HepG2 (cell line): ENCODE measurements at regions not wholly inside any gene's neighbourhood (a gene's known extent, or its start where the extent isn't known, plus 50 kb on each side); places are given as distances from the start of the nearest gene placed in this dataset.

Experiments
- BRF2 ChIP-seq: sonication (generic); formaldehyde crosslinking; IDR thresholded peaks from 2 replicates; pipeline ENCODE4 v1.8.1; 2022; ENCODE audit warnings: mild to moderate bottlenecking, missing genetic modification reagents
- RFX5 ChIP-seq: IDR thresholded peaks from 2 replicates; pipeline ENCODE4 v1.6.1; 2011; ENCODE audit warnings: low read depth, low read length, improper control_type of control experiment
- TF ChIP-seq, protein P1 (sequence below): sonication (generic); formaldehyde crosslinking; IDR thresholded peaks from 2 replicates; pipeline ENCODE4 v1.5.0; 2020; ENCODE audit warnings: mild to moderate bottlenecking, missing genetic modification reagents, moderate library complexity

DNA sequence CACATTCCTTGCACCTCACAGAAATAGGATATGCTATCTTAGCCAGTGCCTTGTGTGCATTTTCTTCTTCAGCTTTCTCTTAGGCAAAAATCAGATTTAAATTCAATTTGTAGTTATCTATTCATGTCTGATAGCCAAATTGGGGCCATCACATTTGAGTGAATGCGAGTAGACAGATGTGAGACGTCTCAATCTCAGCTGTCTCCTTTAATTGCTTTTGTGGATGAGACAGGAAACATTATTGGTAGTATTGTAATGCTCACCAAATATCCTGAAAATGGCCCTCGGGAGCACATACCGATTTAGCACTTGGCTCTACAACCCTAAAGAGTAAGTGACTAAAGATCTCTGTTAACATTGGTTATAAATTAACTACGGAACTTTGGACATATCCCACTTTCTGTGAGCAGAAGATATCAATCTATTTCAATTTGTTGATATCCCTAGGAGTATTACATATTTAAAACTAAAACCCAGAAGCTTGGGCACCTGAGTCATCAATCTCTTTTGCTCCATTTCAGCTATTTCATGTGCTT lies 1012.5 kb upstream of the TMEM132C start:
- no peak for TF ChIP-seq BRF2 (CRISPR knock-in tag)
- TF ChIP-seq, protein P1, sequence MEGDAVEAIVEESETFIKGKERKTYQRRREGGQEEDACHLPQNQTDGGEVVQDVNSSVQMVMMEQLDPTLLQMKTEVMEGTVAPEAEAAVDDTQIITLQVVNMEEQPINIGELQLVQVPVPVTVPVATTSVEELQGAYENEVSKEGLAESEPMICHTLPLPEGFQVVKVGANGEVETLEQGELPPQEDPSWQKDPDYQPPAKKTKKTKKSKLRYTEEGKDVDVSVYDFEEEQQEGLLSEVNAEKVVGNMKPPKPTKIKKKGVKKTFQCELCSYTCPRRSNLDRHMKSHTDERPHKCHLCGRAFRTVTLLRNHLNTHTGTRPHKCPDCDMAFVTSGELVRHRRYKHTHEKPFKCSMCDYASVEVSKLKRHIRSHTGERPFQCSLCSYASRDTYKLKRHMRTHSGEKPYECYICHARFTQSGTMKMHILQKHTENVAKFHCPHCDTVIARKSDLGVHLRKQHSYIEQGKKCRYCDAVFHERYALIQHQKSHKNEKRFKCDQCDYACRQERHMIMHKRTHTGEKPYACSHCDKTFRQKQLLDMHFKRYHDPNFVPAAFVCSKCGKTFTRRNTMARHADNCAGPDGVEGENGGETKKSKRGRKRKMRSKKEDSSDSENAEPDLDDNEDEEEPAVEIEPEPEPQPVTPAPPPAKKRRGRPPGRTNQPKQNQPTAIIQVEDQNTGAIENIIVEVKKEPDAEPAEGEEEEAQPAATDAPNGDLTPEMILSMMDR (CRISPR knock-in tag): no peak
- no peak for TF ChIP-seq RFX5
